ENCODE measurements at regions not wholly inside any gene's neighbourhood (a gene's known extent, or its start where the extent isn't known, plus 50 kb on each side); places are given as distances from the start of the nearest gene placed in this dataset.
A peak's percentile ranks its signal among the peaks of the same experiment; 100 is the strongest.

DNA sequence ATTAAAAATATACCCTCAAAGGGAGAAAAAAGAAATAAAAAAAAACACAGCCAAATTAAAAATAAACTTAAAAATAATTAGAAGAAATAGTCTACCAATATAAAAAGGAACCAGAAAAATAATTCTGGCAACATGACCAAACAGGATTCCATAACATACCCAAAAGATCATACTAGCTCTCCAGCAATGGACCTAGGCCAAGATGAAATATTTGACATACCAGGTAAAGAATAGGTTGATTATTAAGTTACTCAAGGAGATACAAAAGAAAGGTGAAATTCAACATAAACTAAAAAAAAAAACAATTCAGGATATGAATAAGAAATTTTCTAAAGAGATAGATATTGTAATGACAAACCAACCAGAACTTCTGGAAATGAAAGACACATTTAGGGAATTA lies 121.3 kb upstream of the SCAF11 start:
- no peak overlapping the region for H3K4me3 ChIP-seq (ENCODE audit: low read length, poor library complexity, severe bottlenecking)
- no peaks in the 10 kb centered on the region for H3F3A ChIP-seq (ENCODE audit: low read depth)
- H4K20me1 ChIP-seq (ENCODE audit: insufficient read depth, low read length, poor library complexity, severe bottlenecking) = no peaks in the 10 kb centered on the region
- TF ChIP-seq, protein P1, sequence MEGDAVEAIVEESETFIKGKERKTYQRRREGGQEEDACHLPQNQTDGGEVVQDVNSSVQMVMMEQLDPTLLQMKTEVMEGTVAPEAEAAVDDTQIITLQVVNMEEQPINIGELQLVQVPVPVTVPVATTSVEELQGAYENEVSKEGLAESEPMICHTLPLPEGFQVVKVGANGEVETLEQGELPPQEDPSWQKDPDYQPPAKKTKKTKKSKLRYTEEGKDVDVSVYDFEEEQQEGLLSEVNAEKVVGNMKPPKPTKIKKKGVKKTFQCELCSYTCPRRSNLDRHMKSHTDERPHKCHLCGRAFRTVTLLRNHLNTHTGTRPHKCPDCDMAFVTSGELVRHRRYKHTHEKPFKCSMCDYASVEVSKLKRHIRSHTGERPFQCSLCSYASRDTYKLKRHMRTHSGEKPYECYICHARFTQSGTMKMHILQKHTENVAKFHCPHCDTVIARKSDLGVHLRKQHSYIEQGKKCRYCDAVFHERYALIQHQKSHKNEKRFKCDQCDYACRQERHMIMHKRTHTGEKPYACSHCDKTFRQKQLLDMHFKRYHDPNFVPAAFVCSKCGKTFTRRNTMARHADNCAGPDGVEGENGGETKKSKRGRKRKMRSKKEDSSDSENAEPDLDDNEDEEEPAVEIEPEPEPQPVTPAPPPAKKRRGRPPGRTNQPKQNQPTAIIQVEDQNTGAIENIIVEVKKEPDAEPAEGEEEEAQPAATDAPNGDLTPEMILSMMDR (conservative IDR thresholded peaks at IDR 0.05; ENCODE audit: low read length) = no peak
- TF ChIP-seq EZH2phosphoT487 (IDR thresholded peaks at IDR 0.05; ENCODE audit: borderline replicate concordance) = no peak
- no peak overlapping the region for H3K9ac ChIP-seq (ENCODE audit: low read depth, low read length, poor library complexity, severe bottlenecking)
- H3K9me3 ChIP-seq (ENCODE audit: insufficient read depth, low read depth, low read length) = no peaks in the 10 kb centered on the region
- no peaks in the 10 kb centered on the region for H3K36me3 ChIP-seq (ENCODE audit: insufficient read depth, low read length)
- no peaks in the 10 kb centered on the region for H3K79me2 ChIP-seq (ENCODE audit: insufficient read depth, low read length)
- H3K27me3 ChIP-seq (ENCODE audit: insufficient read depth, low read length, poor library complexity, severe bottlenecking) = no peaks in the 10 kb centered on the region
- H3K9me2 ChIP-seq (replicated peaks; ENCODE audit: low read depth, low read length) = no peaks in the 10 kb centered on the region; the same call in 1 of the 2 replicates
- H2AFZ ChIP-seq (ENCODE audit: low read length) = no peak overlapping the region
- H3K4me1 ChIP-seq (ENCODE audit: insufficient read depth, low read length, poor library complexity, severe bottlenecking) = peaks cover 12% of the 10 kb centered on the region
- no peak overlapping the region for H3K4me2 ChIP-seq (ENCODE audit: low read depth, low read length, poor library complexity, severe bottlenecking)

DNA sequence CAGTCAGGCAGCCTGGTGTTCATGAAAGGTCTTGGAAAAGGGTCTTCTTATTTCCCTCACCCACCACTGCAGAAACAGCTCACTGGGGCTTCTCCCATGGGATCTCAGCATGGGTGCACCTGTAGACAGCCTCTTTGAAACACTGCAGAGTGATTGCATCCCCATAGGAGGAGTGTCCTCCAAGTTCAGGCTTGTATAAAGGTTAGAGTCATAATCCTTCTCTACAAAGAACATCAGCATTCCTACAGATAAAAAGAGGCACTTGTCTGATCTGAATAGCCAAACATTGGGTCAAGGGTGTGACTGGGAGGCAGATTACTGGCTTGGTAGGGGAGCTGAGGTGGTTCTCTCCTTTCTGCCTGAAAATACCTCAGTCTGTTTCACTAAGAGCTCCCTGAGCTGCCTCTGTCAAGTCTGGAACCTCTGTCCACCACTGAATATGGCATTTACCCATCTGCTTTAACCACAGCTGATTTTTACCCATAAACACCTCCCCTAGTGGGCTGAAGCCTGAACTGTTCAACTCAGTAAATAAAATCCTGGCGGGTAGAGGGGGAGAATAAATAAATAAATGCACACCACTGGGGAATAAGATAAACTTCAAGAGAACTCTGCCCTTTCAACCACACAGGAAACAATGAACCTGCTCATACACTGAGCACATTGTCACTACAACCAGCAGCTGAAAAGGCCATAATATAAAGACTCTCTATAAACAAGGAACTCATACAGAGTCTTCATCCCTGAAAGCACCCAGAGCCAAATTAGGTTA lies 120.7 kb upstream of the SCAF11 start:
- Histone ChIP-seq H3K9ac (ENCODE audit: low read depth, low read length, poor library complexity, severe bottlenecking) (no peak overlapping the region), H3K36me3 (ENCODE audit: insufficient read depth, low read length) (no peaks in the 10 kb centered on the region), H3K4me3 (ENCODE audit: low read length, poor library complexity, severe bottlenecking) (no peak overlapping the region), H3K4me1 (ENCODE audit: insufficient read depth, low read length, poor library complexity, severe bottlenecking) (peaks cover 12% of the 10 kb centered on the region), H4K20me1 (ENCODE audit: insufficient read depth, low read length, poor library complexity, severe bottlenecking) (no peaks in the 10 kb centered on the region), H3K9me2 (replicated peaks; ENCODE audit: low read depth, low read length) (no peaks in the 10 kb centered on the region; the same call in 1 of the 2 replicates), H3K9me3 (ENCODE audit: insufficient read depth, low read depth, low read length) (no peaks in the 10 kb centered on the region), H3K79me2 (ENCODE audit: insufficient read depth, low read length) (no peaks in the 10 kb centered on the region), H3F3A (ENCODE audit: low read depth) (no peaks in the 10 kb centered on the region), H3K4me2 (ENCODE audit: low read depth, low read length, poor library complexity, severe bottlenecking) (no peak overlapping the region), H3K27me3 (ENCODE audit: insufficient read depth, low read length, poor library complexity, severe bottlenecking) (no peaks in the 10 kb centered on the region), H2AFZ (ENCODE audit: low read length) (no peak overlapping the region)
- TF ChIP-seq EZH2phosphoT487 (IDR thresholded peaks at IDR 0.05; ENCODE audit: borderline replicate concordance) = no peak
- TF ChIP-seq, protein P1 (conservative IDR thresholded peaks at IDR 0.05; ENCODE audit: low read length) = peak; percentile 62

DNA sequence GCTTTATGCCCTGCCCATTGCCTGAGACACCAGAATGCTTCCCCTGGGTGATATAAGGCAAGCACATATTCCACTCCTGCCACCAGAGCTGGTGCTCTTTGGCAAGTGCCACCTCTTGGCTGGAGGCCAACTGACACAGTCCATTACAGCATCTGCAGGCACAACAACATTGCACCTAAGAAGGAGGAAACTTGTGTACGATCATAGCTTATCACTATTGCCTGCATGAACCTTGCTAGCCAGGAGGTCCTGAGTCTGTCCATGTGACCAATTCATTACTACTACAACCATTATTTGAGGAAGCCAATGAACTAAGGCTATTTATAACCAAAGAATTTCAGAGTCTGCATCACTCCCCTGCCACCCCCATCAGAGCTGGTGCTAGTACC lies 119.8 kb upstream of the SCAF11 start:
- Histone ChIP-seq H3K9ac (ENCODE audit: low read depth, low read length, poor library complexity, severe bottlenecking) (no peak overlapping the region), H2AFZ (ENCODE audit: low read length) (no peak overlapping the region), H3K27me3 (ENCODE audit: insufficient read depth, low read length, poor library complexity, severe bottlenecking) (no peaks in the 10 kb centered on the region), H3K36me3 (ENCODE audit: insufficient read depth, low read length) (no peaks in the 10 kb centered on the region), H3K9me2 (replicated peaks; ENCODE audit: low read depth, low read length) (no peaks in the 10 kb centered on the region; the same call in 1 of the 2 replicates), H3K9me3 (ENCODE audit: insufficient read depth, low read depth, low read length) (no peaks in the 10 kb centered on the region), H4K20me1 (ENCODE audit: insufficient read depth, low read length, poor library complexity, severe bottlenecking) (no peaks in the 10 kb centered on the region), H3K79me2 (ENCODE audit: insufficient read depth, low read length) (no peaks in the 10 kb centered on the region), H3F3A (ENCODE audit: low read depth) (no peaks in the 10 kb centered on the region), H3K4me1 (ENCODE audit: insufficient read depth, low read length, poor library complexity, severe bottlenecking) (peaks cover 12% of the 10 kb centered on the region), H3K4me3 (ENCODE audit: low read length, poor library complexity, severe bottlenecking) (no peak overlapping the region), H3K4me2 (ENCODE audit: low read depth, low read length, poor library complexity, severe bottlenecking) (no peak overlapping the region)
- TF ChIP-seq, protein P1 (conservative IDR thresholded peaks at IDR 0.05; ENCODE audit: low read length) = no peak
- TF ChIP-seq EZH2phosphoT487 (IDR thresholded peaks at IDR 0.05; ENCODE audit: borderline replicate concordance) = no peak
